Chondrocyte (in vitro differentiated cells): ENCODE measurements at regions not wholly inside any gene's neighbourhood (a gene's known extent, or its start where the extent isn't known, plus 50 kb on each side); places are given as distances from the start of the nearest gene placed in this dataset.
"Not testable (repeated sequence)": the region's sequence is repeated elsewhere in the genome, so short reads cannot be mapped to it uniquely, and the experiment has no call there.

Experiments used
- DNase-seq: peaks from one replicate; pipeline ENCODE4 v3.0.0; 2021; ENCODE audit warnings: mixed read lengths, low spot score
- H3K27ac Mint-ChIP-seq: one replicate; pipeline ENCODE4 v1.8.0; 2021; ENCODE audit warnings: mild to moderate bottlenecking, moderate library complexity, mixed read lengths; ENCODE audit not compliant: unreplicated experiment
- H3K27me3 Mint-ChIP-seq: 2 replicates; pipeline ENCODE4 v1.8.0; 2021; ENCODE audit warnings: low read depth, mixed read lengths
- H3K36me3 Mint-ChIP-seq: 2 replicates; pipeline ENCODE4 v1.8.0; 2021; ENCODE audit warnings: low read depth, mixed read lengths
- H3K4me1 Mint-ChIP-seq: 2 replicates; pipeline ENCODE4 v1.8.0; 2021; ENCODE audit warnings: low read depth, mild to moderate bottlenecking, mixed read lengths
- H3K4me3 Mint-ChIP-seq: one replicate; pipeline ENCODE4 v1.8.0; 2021; ENCODE audit warnings: mild to moderate bottlenecking, moderate library complexity, mixed read lengths; ENCODE audit not compliant: unreplicated experiment
- H3K9me3 Mint-ChIP-seq: 2 replicates; pipeline ENCODE4 v1.8.0; 2021; ENCODE audit warnings: low read depth, mixed read lengths
- CTCF ChIP-seq: fragments of 200-600 bp; sonication (generic); IDR thresholded peaks from 2 replicates; pipeline ENCODE4 v1.5.0; 2021; ENCODE audit warnings: antibody characterized with exemption, mild to moderate bottlenecking, moderate library complexity

- not testable (repeated sequence) for H3K9me3 Mint-ChIP-seq, H3K4me3 Mint-ChIP-seq, H3K36me3 Mint-ChIP-seq, DNase-seq, H3K27ac Mint-ChIP-seq
- Mint-ChIP-seq H3K27me3 (peaks cover 51% of the 10 kb centered on the region), H3K4me1 (peaks cover 11% of the 10 kb centered on the region)
These were observed 150.4 kb upstream of the ALDH3B2 start for GRCh38 chr11:67824861-67825260.

- no peak overlapping the region for H3K4me3 Mint-ChIP-seq
- no peak overlapping the region for H3K27ac Mint-ChIP-seq
- no peaks in the 10 kb centered on the region for H3K36me3 Mint-ChIP-seq
- no peaks in the 10 kb centered on the region for H3K4me1 Mint-ChIP-seq
- no peak for TF ChIP-seq CTCF
- no peak for DNase-seq
- peaks cover 29% of the 10 kb centered on the region for H3K27me3 Mint-ChIP-seq
- H3K9me3 Mint-ChIP-seq = no peaks in the 10 kb centered on the region
These were observed 145.7 kb upstream of the ALDH3B2 start for GRCh38 chr11:67820081-67820480.

GRCh38 chr11:67817558-67817957, 143.1 kb upstream of the ALDH3B2 start:
- peaks cover 17% of the 10 kb centered on the region for H3K27me3 Mint-ChIP-seq
- H3K4me3 Mint-ChIP-seq, H3K4me1 Mint-ChIP-seq, DNase-seq, H3K9me3 Mint-ChIP-seq, H3K36me3 Mint-ChIP-seq, H3K27ac Mint-ChIP-seq: not testable (repeated sequence)

GRCh38 chr11:67809301-67809700, 134.9 kb upstream of the ALDH3B2 start:
- DNase-seq, H3K27ac Mint-ChIP-seq, H3K9me3 Mint-ChIP-seq, H3K4me3 Mint-ChIP-seq, H3K4me1 Mint-ChIP-seq, H3K36me3 Mint-ChIP-seq: not testable (repeated sequence)
- H3K27me3 Mint-ChIP-seq = peaks cover 16% of the 10 kb centered on the region

- H3K27me3 Mint-ChIP-seq = peaks cover 16% of the 10 kb centered on the region
- H3K4me3 Mint-ChIP-seq, DNase-seq, H3K27ac Mint-ChIP-seq, H3K36me3 Mint-ChIP-seq, H3K9me3 Mint-ChIP-seq: not testable (repeated sequence)
- H3K4me1 Mint-ChIP-seq = peaks cover 12% of the 10 kb centered on the region
These were observed 133.5 kb upstream of the ALDH3B2 start for GRCh38 chr11:67807896-67808295.

- not testable (repeated sequence) for H3K27ac Mint-ChIP-seq, H3K27me3 Mint-ChIP-seq, DNase-seq, H3K36me3 Mint-ChIP-seq, H3K9me3 Mint-ChIP-seq
- H3K4me3 Mint-ChIP-seq = peak overlapping the region; percentile 83
- H3K4me1 Mint-ChIP-seq = peaks cover 12% of the 10 kb centered on the region
These were observed 132.4 kb upstream of the ALDH3B2 start for GRCh38 chr11:67806728-67807235.

- Mint-ChIP-seq H3K4me1 (peaks cover 12% of the 10 kb centered on the region), H3K4me3 (peak overlapping the region; percentile 83)
- not testable (repeated sequence) for H3K36me3 Mint-ChIP-seq, DNase-seq, H3K9me3 Mint-ChIP-seq, H3K27ac Mint-ChIP-seq, H3K27me3 Mint-ChIP-seq
These were observed 131.8 kb upstream of the ALDH3B2 start for GRCh38 chr11:67806183-67806582.

- H3K27me3 Mint-ChIP-seq, H3K36me3 Mint-ChIP-seq, H3K9me3 Mint-ChIP-seq: not testable (repeated sequence)
- DNase-seq = peak; percentile 98
- peak overlapping the region; percentile 97 for H3K27ac Mint-ChIP-seq
- H3K4me1 Mint-ChIP-seq = peaks cover 12% of the 10 kb centered on the region
- peak overlapping the region; percentile 83 for H3K4me3 Mint-ChIP-seq
These were observed 131.1 kb upstream of the ALDH3B2 start for GRCh38 chr11:67805253-67806126.

GRCh38 chr11:67804435-67805252, 130.2 kb upstream of the ALDH3B2 start:
- DNase-seq, H3K36me3 Mint-ChIP-seq, H3K27me3 Mint-ChIP-seq, H3K9me3 Mint-ChIP-seq: not testable (repeated sequence)
- Mint-ChIP-seq H3K4me3 (peak overlapping the region; percentile 83), H3K27ac (peak overlapping the region; percentile 82), H3K4me1 (peaks cover 12% of the 10 kb centered on the region)

- H3K9me3 Mint-ChIP-seq = not testable (repeated sequence)
These were observed 129.1 kb upstream of the ALDH3B2 start for GRCh38 chr11:67803519-67803918.

GRCh38 chr11:67803055-67803454, 128.6 kb upstream of the ALDH3B2 start:
- H3K27ac Mint-ChIP-seq, H3K36me3 Mint-ChIP-seq: not testable (repeated sequence)

More at GRCh38 chr11:67803519-67803918, 129.1 kb upstream of the ALDH3B2 start:
- H3K4me1 Mint-ChIP-seq = peaks cover 12% of the 10 kb centered on the region
- H3K4me3 Mint-ChIP-seq, H3K36me3 Mint-ChIP-seq, H3K27me3 Mint-ChIP-seq, DNase-seq: not testable (repeated sequence)
- H3K27ac Mint-ChIP-seq = peak overlapping the region; percentile 54

More at GRCh38 chr11:67803055-67803454, 128.6 kb upstream of the ALDH3B2 start:
- H3K4me1 Mint-ChIP-seq = peaks cover 12% of the 10 kb centered on the region
- not testable (repeated sequence) for H3K27me3 Mint-ChIP-seq, H3K4me3 Mint-ChIP-seq, DNase-seq, H3K9me3 Mint-ChIP-seq
